ENCODE measurements at regions not wholly inside any gene's neighbourhood (a gene's known extent, or its start where the extent isn't known, plus 50 kb on each side); places are given as distances from the start of the nearest gene placed in this dataset.

DNA sequence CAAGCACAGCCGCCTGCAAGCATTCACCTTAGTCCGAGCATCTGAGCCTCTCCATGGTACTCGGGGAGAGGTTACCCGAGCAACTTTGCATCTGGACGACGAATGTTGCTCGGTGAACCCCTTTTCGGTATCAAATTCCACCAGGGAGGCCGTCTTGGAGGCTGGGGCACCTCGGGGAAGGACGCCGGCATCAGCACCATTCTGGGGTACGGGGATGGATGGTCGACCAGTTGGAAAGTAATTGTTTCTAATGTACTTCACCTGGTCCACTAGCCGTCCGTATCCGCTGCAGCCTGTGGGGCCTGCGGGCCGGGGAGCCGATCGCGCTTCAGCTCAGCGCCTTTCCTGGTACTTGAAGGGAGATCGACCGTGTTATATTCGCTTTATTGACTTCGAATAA, 161.7 kb upstream of the RTL1 start:
- TF ChIP-seq POLR2A (IDR thresholded peaks at IDR 0.05; ENCODE audit: low read depth) (no peak), POLR2AphosphoS5 (IDR thresholded peaks at IDR 0.05) (no peak)
- TF ChIP-seq, protein P1, sequence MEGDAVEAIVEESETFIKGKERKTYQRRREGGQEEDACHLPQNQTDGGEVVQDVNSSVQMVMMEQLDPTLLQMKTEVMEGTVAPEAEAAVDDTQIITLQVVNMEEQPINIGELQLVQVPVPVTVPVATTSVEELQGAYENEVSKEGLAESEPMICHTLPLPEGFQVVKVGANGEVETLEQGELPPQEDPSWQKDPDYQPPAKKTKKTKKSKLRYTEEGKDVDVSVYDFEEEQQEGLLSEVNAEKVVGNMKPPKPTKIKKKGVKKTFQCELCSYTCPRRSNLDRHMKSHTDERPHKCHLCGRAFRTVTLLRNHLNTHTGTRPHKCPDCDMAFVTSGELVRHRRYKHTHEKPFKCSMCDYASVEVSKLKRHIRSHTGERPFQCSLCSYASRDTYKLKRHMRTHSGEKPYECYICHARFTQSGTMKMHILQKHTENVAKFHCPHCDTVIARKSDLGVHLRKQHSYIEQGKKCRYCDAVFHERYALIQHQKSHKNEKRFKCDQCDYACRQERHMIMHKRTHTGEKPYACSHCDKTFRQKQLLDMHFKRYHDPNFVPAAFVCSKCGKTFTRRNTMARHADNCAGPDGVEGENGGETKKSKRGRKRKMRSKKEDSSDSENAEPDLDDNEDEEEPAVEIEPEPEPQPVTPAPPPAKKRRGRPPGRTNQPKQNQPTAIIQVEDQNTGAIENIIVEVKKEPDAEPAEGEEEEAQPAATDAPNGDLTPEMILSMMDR (IDR thresholded peaks at IDR 0.05), result no peak
